Sigmoid colon (tissue), 6 donors: ENCODE measurements at regions not wholly inside any gene's neighbourhood (a gene's known extent, or its start where the extent isn't known, plus 50 kb on each side); places are given as distances from the start of the nearest gene placed in this dataset.
"Not testable (repeated sequence)": the region's sequence is repeated elsewhere in the genome, so short reads cannot be mapped to it uniquely, and the experiment has no call there.

ENCODE experiments used
- DNase-seq: peaks from one replicate; pipeline ENCODE4 v3.0.0-alpha.2; 2019
- H3K27ac ChIP-seq, 4 donors: fragments of 200-600 bp; sonication (generic); one replicate each; pipeline ENCODE4 v1.5.1; 2016 to 2019; ENCODE audit warnings: mild to moderate bottlenecking in 1 of 4
- H3K27me3 ChIP-seq, 3 donors: fragments of 200-600 bp; sonication (generic); one replicate each; pipeline ENCODE4 v1.5.1; 2019; ENCODE audit warnings: mild to moderate bottlenecking in 1 of 3
- H3K36me3 ChIP-seq, 4 donors: fragments of 200-600 bp; sonication (generic); one replicate each; pipeline ENCODE4 v1.5.1; 2016 to 2019
- H3K4me1 ChIP-seq, 4 donors: fragments of 200-600 bp; sonication (generic); one replicate each; pipeline ENCODE4 v1.5.1; 2017 to 2019
- H3K4me3 ChIP-seq, 4 donors: fragments of 200-600 bp; sonication (generic); one replicate each; pipeline ENCODE4 v1.5.1; 2017 to 2019; ENCODE audit warnings: mild to moderate bottlenecking in 2 of 4, moderate library complexity in 1 of 4
- H3K9me3 ChIP-seq, 4 donors: fragments of 200-600 bp in 3 of 4; sonication (generic) in 3 of 4; one replicate each; pipeline versions ENCODE4 v1.5.1 to v1.6.1; 2013 to 2019
- EP300 ChIP-seq, 4 donors: sonication (generic); formaldehyde crosslinking; IDR thresholded peaks; one replicate each; pipeline ENCODE4 v1.6.1; 2017; ENCODE audit warnings: antibody characterized with exemption in 4 of 4
- POLR2A ChIP-seq, 2 donors: fragments of 450-650 bp; IDR thresholded peaks; one replicate each; pipeline ENCODE4 v1.6.1; 2016; ENCODE audit warnings: antibody characterized with exemption in 2 of 2, mild to moderate bottlenecking in 2 of 2, moderate library complexity in 2 of 2
- POLR2AphosphoS5 ChIP-seq, 4 donors: sonication (generic); formaldehyde crosslinking; IDR thresholded peaks; one replicate each; pipeline ENCODE4 v1.6.1; 2017; ENCODE audit warnings: antibody characterized with exemption in 4 of 4
- WGBS, 2 donors: extraction: QIAGEN DNeasy Blood & Tissue Kit; methylation state at CpG; one replicate each; pipeline ENCODE4 v1.1.7; 2013; 5-methylcytosine and 5-hydroxymethylcytosine counted together
- intact Hi-C: fragments of 100-400 bp; cut with DNase I; formaldehyde crosslinking; loops from one replicate; pipeline ENCODE4 v1.15.1; 2023
- TF ChIP-seq, protein P1 (sequence below), 4 experiments: fragments of 450-650 bp in 3 of 4; fragments of 200-600 bp in 1 of 4; IDR thresholded peaks; one replicate each; pipeline ENCODE4 v1.5.1; 2016 to 2019; ENCODE audit warnings: antibody characterized with exemption in 4 of 4, mild to moderate bottlenecking in 3 of 4, moderate library complexity in 2 of 4
- donor health status: healthy with polysubstance abuse.
- donor health status: healthy.

DNA sequence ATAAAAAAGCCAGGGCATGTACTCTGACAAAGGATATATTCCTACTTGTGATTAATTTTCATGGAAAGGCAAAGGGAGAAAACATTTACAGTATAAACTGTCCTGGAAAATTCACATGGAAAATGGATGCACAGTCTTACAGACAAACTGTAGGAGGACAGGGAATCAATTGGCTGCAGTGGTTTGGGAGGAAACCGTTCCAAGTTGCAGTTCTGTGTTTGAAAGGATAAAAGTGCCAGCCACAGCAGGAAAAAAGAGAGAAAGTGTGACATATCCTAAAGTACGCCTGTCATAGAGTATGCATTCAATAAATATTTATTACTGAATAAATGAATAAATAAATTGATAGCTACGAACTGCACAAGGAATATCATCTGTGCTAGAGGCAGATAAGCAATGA is 462.9 kb downstream of the RAB38 start:
- Histone ChIP-seq H3K27ac (no peak overlapping the region), H3K4me3 (no peak overlapping the region), H3K27me3 (no peaks in the 10 kb centered on the region), H3K36me3 (no peaks in the 10 kb centered on the region), H3K4me1 (no peaks in the 10 kb centered on the region), H3K9me3 (no peaks in the 10 kb centered on the region)
- DNase-seq, result no peak
- TF ChIP-seq POLR2A (IDR thresholded peaks at IDR 0.05), result no peak
- TF ChIP-seq, protein P1, sequence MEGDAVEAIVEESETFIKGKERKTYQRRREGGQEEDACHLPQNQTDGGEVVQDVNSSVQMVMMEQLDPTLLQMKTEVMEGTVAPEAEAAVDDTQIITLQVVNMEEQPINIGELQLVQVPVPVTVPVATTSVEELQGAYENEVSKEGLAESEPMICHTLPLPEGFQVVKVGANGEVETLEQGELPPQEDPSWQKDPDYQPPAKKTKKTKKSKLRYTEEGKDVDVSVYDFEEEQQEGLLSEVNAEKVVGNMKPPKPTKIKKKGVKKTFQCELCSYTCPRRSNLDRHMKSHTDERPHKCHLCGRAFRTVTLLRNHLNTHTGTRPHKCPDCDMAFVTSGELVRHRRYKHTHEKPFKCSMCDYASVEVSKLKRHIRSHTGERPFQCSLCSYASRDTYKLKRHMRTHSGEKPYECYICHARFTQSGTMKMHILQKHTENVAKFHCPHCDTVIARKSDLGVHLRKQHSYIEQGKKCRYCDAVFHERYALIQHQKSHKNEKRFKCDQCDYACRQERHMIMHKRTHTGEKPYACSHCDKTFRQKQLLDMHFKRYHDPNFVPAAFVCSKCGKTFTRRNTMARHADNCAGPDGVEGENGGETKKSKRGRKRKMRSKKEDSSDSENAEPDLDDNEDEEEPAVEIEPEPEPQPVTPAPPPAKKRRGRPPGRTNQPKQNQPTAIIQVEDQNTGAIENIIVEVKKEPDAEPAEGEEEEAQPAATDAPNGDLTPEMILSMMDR (IDR thresholded peaks at IDR 0.05), result no peak
- TF ChIP-seq POLR2AphosphoS5 (IDR thresholded peaks at IDR 0.05), result no peak
- TF ChIP-seq EP300 (IDR thresholded peaks at IDR 0.05), result no peak
- WGBS, 2 donors, result 55 to 60% methylated on average over 3 of the region's 3 CpGs
- intact Hi-C loops, result no loop called here

DNA sequence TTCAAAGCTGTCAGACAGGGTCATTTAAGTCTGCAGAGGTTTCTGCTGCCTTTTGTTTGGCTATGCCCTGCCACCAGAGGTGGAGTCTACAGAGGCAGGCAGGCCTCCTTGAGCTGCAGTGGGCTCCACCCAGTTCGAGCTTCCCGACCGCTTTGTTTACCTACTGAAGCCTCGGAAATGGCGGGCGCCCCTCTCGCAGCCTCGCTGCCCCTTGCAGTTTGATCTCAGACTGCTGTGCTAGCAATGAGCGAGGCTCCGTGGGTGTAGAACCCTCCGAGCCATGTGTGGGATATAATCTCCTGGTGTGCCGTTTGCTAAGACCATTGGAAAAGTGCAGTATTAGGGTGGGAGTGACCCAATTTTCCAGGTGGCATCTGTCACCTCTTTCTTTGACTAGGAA is 471.7 kb downstream of the RAB38 start:
- intact Hi-C loops, DNase-seq, H3K4me3 ChIP-seq, H3K4me1 ChIP-seq, H3K27me3 ChIP-seq, H3K9me3 ChIP-seq, H3K36me3 ChIP-seq, H3K27ac ChIP-seq: not testable (repeated sequence)
- WGBS, 2 donors, result 89 to 91% methylated on average over 12 of the region's 12 CpGs

- DNase-seq, result no peak
- H3K9me3 ChIP-seq, result no peaks in the 10 kb centered on the region
- 64 to 87% methylated on average over 1 of the region's 1 CpG for WGBS, 2 donors
- no peak overlapping the region for H3K4me3 ChIP-seq
- H3K36me3 ChIP-seq, result no peaks in the 10 kb centered on the region
- no peaks in the 10 kb centered on the region for H3K4me1 ChIP-seq
- intact Hi-C loops, result no loop called here
- no peak overlapping the region for H3K27ac ChIP-seq
- no peaks in the 10 kb centered on the region for H3K27me3 ChIP-seq
- TF ChIP-seq POLR2A (IDR thresholded peaks at IDR 0.05) (no peak), EP300 (IDR thresholded peaks at IDR 0.05) (no peak), POLR2AphosphoS5 (IDR thresholded peaks at IDR 0.05) (no peak)
- TF ChIP-seq, protein P1 (IDR thresholded peaks at IDR 0.05), result no peak
Measured at GRCh38 chr11:87675993-87676392, 499.2 kb downstream of the RAB38 start.

DNA sequence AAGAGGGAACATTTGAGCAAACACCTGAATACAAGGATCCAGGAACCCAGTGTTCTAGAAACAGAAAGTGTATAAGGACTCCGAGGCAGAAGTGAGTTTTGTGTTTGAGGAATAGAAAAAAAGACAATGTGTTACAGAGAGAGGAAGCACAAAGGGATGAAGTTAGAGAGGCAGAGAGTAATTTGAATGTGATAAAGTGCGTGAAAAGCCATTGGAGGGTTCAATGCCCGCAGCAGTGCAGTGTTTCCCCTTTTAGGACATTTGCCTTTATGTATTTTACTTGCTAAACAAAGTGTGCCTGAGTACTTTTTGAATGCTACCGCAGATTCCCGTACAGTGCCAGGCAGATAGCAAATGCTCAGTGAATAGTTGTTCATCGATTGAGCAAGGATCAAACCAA is 508.5 kb downstream of the RAB38 start:
- Histone ChIP-seq H3K4me1 (no peaks in the 10 kb centered on the region), H3K36me3 (no peaks in the 10 kb centered on the region), H3K27me3 (no peaks in the 10 kb centered on the region), H3K9me3 (no peaks in the 10 kb centered on the region), H3K4me3 (no peak overlapping the region), H3K27ac (no peak overlapping the region)
- TF ChIP-seq POLR2AphosphoS5 (IDR thresholded peaks at IDR 0.05) (no peak), EP300 (IDR thresholded peaks at IDR 0.05) (no peak), POLR2A (IDR thresholded peaks at IDR 0.05) (no peak)
- TF ChIP-seq, protein P1 (IDR thresholded peaks at IDR 0.05), result no peak
- intact Hi-C loops, result no loop called here
- WGBS, 2 donors, result 75 to 81% methylated on average over 6 of the region's 6 CpGs
- no peak for DNase-seq

- intact Hi-C loops, result no loop called here
- H3K27ac ChIP-seq, result no peak overlapping the region
- no peaks in the 10 kb centered on the region for H3K9me3 ChIP-seq
- H3K27me3 ChIP-seq, result no peaks in the 10 kb centered on the region
- H3K4me3 ChIP-seq, result no peak overlapping the region
- no peak for DNase-seq
- H3K36me3 ChIP-seq, result no peaks in the 10 kb centered on the region
- H3K4me1 ChIP-seq, result no peaks in the 10 kb centered on the region
- TF ChIP-seq EP300 (IDR thresholded peaks at IDR 0.05), result no peak
- no peak for TF ChIP-seq POLR2AphosphoS5 (IDR thresholded peaks at IDR 0.05)
- TF ChIP-seq, protein P1 (IDR thresholded peaks at IDR 0.05), result no peak
- no peak for TF ChIP-seq POLR2A (IDR thresholded peaks at IDR 0.05)
Measured at GRCh38 chr11:87662287-87662686, 513.0 kb downstream of the RAB38 start.
